Adrenal gland (tissue), 5 donors: ENCODE measurements at regions not wholly inside any gene's neighbourhood (a gene's known extent, or its start where the extent isn't known, plus 50 kb on each side); places are given as distances from the start of the nearest gene placed in this dataset.

ENCODE experiments used
- POLR2A ChIP-seq, 2 donors: fragments of 450-650 bp; IDR thresholded peaks; one replicate each; pipeline ENCODE4 v1.6.1; 2017; ENCODE audit warnings: antibody characterized with exemption in 2 of 2, mild to moderate bottlenecking in 2 of 2, moderate library complexity in 1 of 2
- TF ChIP-seq, protein P1 (sequence below), 6 experiments: fragments of 450-650 bp in 4 of 6; fragments of 200-600 bp in 2 of 6; sonication (generic) in 1 of 6; IDR thresholded peaks; 1 replicate in 5 of 6; 2 replicates in 1 of 6; pipeline versions ENCODE4 v1.5.1 to v1.8.0; 2016 to 2021; ENCODE audit warnings: antibody characterized with exemption in 6 of 6, mild to moderate bottlenecking in 2 of 6, moderate library complexity in 1 of 6
- donor health status: DM: no; HTN: no; CAD: no.

DNA sequence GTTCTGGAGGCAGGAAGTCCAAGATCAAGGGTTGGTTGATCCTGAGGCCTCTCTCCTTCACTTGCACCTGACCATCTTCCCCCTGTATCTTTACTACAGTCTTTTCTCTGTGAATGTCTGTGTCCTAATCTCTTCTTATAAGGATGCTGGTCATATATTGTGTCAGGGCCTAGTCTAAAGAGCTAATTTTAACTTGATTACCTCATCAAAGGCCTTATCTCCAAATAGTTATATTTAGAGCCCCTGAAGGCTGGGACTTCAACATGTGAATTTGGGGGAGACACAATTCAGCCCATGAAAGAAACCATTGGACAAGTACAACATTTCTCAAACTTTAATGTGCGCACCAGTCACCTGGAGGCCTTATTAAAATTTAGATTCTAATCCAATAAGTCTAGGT, 62.8 kb upstream of the DYNLT3 start:
- TF ChIP-seq, protein P1, sequence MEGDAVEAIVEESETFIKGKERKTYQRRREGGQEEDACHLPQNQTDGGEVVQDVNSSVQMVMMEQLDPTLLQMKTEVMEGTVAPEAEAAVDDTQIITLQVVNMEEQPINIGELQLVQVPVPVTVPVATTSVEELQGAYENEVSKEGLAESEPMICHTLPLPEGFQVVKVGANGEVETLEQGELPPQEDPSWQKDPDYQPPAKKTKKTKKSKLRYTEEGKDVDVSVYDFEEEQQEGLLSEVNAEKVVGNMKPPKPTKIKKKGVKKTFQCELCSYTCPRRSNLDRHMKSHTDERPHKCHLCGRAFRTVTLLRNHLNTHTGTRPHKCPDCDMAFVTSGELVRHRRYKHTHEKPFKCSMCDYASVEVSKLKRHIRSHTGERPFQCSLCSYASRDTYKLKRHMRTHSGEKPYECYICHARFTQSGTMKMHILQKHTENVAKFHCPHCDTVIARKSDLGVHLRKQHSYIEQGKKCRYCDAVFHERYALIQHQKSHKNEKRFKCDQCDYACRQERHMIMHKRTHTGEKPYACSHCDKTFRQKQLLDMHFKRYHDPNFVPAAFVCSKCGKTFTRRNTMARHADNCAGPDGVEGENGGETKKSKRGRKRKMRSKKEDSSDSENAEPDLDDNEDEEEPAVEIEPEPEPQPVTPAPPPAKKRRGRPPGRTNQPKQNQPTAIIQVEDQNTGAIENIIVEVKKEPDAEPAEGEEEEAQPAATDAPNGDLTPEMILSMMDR (IDR thresholded peaks at IDR 0.05): no peak
- TF ChIP-seq POLR2A (IDR thresholded peaks at IDR 0.05): no peak
